ENCODE measurements at regions not wholly inside any gene's neighbourhood (a gene's known extent, or its start where the extent isn't known, plus 50 kb on each side); places are given as distances from the start of the nearest gene placed in this dataset.

GRCh38 chr2:237179161-237179560, 93.5 kb downstream of the COPS8 start:
- H3K27ac ChIP-seq (ENCODE audit: low read depth, low read length, poor library complexity, severe bottlenecking): no peak overlapping the region
- intact Hi-C loops (cut with micrococcal nuclease; ENCODE audit: unreplicated experiment): no loop called here
- H3K27me3 ChIP-seq (replicated peaks; ENCODE audit: insufficient read depth, low read depth, low read length, poor library complexity): peaks cover 9% of the 10 kb centered on the region
- ChIA-PET CTCF (no interaction called here), POLR2A (ENCODE audit: low non-redundant PET) (no interaction called here)
- BruUV-seq (replicated peaks): no TSS peak
- DNase-seq (ENCODE audit: low spot score): no peak
- TF ChIP-seq CTCF (conservative IDR thresholded peaks at IDR 0.05; ENCODE audit: low read depth, low read length) (no peak), EZH2 (IDR thresholded peaks at IDR 0.05; ENCODE audit: borderline replicate concordance, low read depth, low read length, poor library complexity, severe bottlenecking) (no peak)
- H3K4me3 ChIP-seq (ENCODE audit: low read depth, low read length, poor library complexity, severe bottlenecking): no peak overlapping the region
- no peaks in the 10 kb centered on the region for H3K4me1 ChIP-seq (ENCODE audit: insufficient read depth, low read length, poor library complexity, severe bottlenecking)
- H3K36me3 ChIP-seq (ENCODE audit: insufficient read depth, low read length, poor library complexity, severe bottlenecking): no peaks in the 10 kb centered on the region
- no peaks in the 10 kb centered on the region for H3K9me3 ChIP-seq (ENCODE audit: low read depth, low read length, poor library complexity, severe bottlenecking)

- H3K27me3 ChIP-seq (replicated peaks; ENCODE audit: insufficient read depth, low read depth, low read length, poor library complexity): peaks cover 9% of the 10 kb centered on the region
- H3K9me3 ChIP-seq (ENCODE audit: low read depth, low read length, poor library complexity, severe bottlenecking): no peaks in the 10 kb centered on the region
- intact Hi-C loops (cut with micrococcal nuclease; ENCODE audit: unreplicated experiment): no loop called here
- no peak for TF ChIP-seq CTCF (conservative IDR thresholded peaks at IDR 0.05; ENCODE audit: low read depth, low read length)
- TF ChIP-seq EZH2 (IDR thresholded peaks at IDR 0.05; ENCODE audit: borderline replicate concordance, low read depth, low read length, poor library complexity, severe bottlenecking): no peak
- no peaks in the 10 kb centered on the region for H3K36me3 ChIP-seq (ENCODE audit: insufficient read depth, low read length, poor library complexity, severe bottlenecking)
- H3K4me3 ChIP-seq (ENCODE audit: low read depth, low read length, poor library complexity, severe bottlenecking): no peak overlapping the region
- DNase-seq (ENCODE audit: low spot score): no peak
- BruUV-seq (replicated peaks): no TSS peak
- POLR2A ChIA-PET (ENCODE audit: low non-redundant PET): no interaction called here
- no peaks in the 10 kb centered on the region for H3K4me1 ChIP-seq (ENCODE audit: insufficient read depth, low read length, poor library complexity, severe bottlenecking)
- CTCF ChIA-PET: no interaction called here
- H3K27ac ChIP-seq (ENCODE audit: low read depth, low read length, poor library complexity, severe bottlenecking): no peak overlapping the region
Measured at GRCh38 chr2:237180187-237180586, 94.5 kb downstream of the COPS8 start.

- H3K27ac ChIP-seq (ENCODE audit: low read depth, low read length, poor library complexity, severe bottlenecking): no peak overlapping the region
- BruUV-seq (replicated peaks): no TSS peak
- CTCF ChIA-PET: no interaction called here
- peaks cover 4% of the 10 kb centered on the region for H3K4me1 ChIP-seq (ENCODE audit: insufficient read depth, low read length, poor library complexity, severe bottlenecking)
- no peak for TF ChIP-seq EZH2 (IDR thresholded peaks at IDR 0.05; ENCODE audit: borderline replicate concordance, low read depth, low read length, poor library complexity, severe bottlenecking)
- TF ChIP-seq CTCF (conservative IDR thresholded peaks at IDR 0.05; ENCODE audit: low read depth, low read length): no peak
- H3K36me3 ChIP-seq (ENCODE audit: insufficient read depth, low read length, poor library complexity, severe bottlenecking): no peaks in the 10 kb centered on the region
- intact Hi-C loops (cut with micrococcal nuclease; ENCODE audit: unreplicated experiment): no loop called here
- H3K9me3 ChIP-seq (ENCODE audit: low read depth, low read length, poor library complexity, severe bottlenecking): no peaks in the 10 kb centered on the region
- peaks cover 9% of the 10 kb centered on the region for H3K27me3 ChIP-seq (replicated peaks; ENCODE audit: insufficient read depth, low read depth, low read length, poor library complexity)
- no peak overlapping the region for H3K4me3 ChIP-seq (ENCODE audit: low read depth, low read length, poor library complexity, severe bottlenecking)
- DNase-seq (ENCODE audit: low spot score): no peak
- POLR2A ChIA-PET (ENCODE audit: low non-redundant PET): no interaction called here
Measured at GRCh38 chr2:237180987-237181386, 95.3 kb downstream of the COPS8 start.

Measured in A673 (cell line).